Upper lobe of left lung (tissue), 6 donors: ENCODE measurements at regions not wholly inside any gene's neighbourhood (a gene's known extent, or its start where the extent isn't known, plus 50 kb on each side); places are given as distances from the start of the nearest gene placed in this dataset.

ENCODE experiments used
- ATAC-seq, 2 donors: fragments of 200-7000 bp; cut with Tn5 transposase; one replicate each; pipeline ENCODE4 v1.9.1; 2022; ENCODE audit warnings: mild to moderate bottlenecking in 2 of 2, moderate library complexity in 2 of 2; ENCODE audit not compliant: low FRiP score in 2 of 2
- DNase-seq, 2 donors: peaks; one replicate each; pipeline ENCODE4 v3.0.0-alpha.2; 2019 to 2020
- H3K27ac ChIP-seq, 4 donors: fragments of 200-600 bp; sonication (generic); one replicate each; pipeline ENCODE4 v1.5.1; 2016 to 2019
- H3K27me3 ChIP-seq, 4 donors: fragments of 200-600 bp; sonication (generic); one replicate each; pipeline ENCODE4 v1.5.1; 2017 to 2019
- H3K36me3 ChIP-seq, 4 donors: fragments of 200-600 bp; sonication (generic); one replicate each; pipeline ENCODE4 v1.5.1; 2016 to 2019
- H3K4me1 ChIP-seq, 4 donors: fragments of 200-600 bp; sonication (generic); one replicate each; pipeline ENCODE4 v1.5.1; 2018 to 2019
- H3K4me3 ChIP-seq, 4 donors: fragments of 200-600 bp; sonication (generic); one replicate each; pipeline ENCODE4 v1.5.1; 2017 to 2019; ENCODE audit warnings: mild to moderate bottlenecking in 2 of 4, moderate library complexity in 1 of 4
- H3K9me3 ChIP-seq, 4 donors: fragments of 200-600 bp; sonication (generic); one replicate each; pipeline ENCODE4 v1.5.1; 2018 to 2019
- CTCF ChIP-seq, 6 experiments: fragments of 450-650 bp in 4 of 6; fragments of 200-600 bp in 2 of 6; sonication (generic) in 2 of 6; IDR thresholded peaks; one replicate each; pipeline ENCODE4 v1.5.1; 2016 to 2019; ENCODE audit warnings: antibody characterized with exemption in 6 of 6
- EP300 ChIP-seq, 4 donors: sonication (generic); formaldehyde crosslinking; IDR thresholded peaks; one replicate each; pipeline ENCODE4 v1.5.1; 2017; ENCODE audit warnings: antibody characterized with exemption in 4 of 4, control low read depth in 2 of 4
- POLR2A ChIP-seq, 4 donors: fragments of 450-650 bp; IDR thresholded peaks; one replicate each; pipeline ENCODE4 v1.5.1; 2016 to 2017; ENCODE audit warnings: antibody characterized with exemption in 4 of 4, mild to moderate bottlenecking in 2 of 4
- POLR2AphosphoS5 ChIP-seq, 2 donors: sonication (generic); formaldehyde crosslinking; IDR thresholded peaks; one replicate each; pipeline ENCODE4 v1.5.1; 2017; ENCODE audit warnings: antibody characterized with exemption in 2 of 2
- WGBS, 2 donors: methylation state at CpG; one replicate each; pipeline ENCODE4 v1.1.5; 2017 to 2018; 5-methylcytosine and 5-hydroxymethylcytosine counted together
- donor health status: DM: no; HTN: no; CAD: no; lungs with moderate emphysema.
- donor health status: DM: no; HTN: yes; CAD: no; lungs with severe emphysema.

GRCh38 chr1:193537266-193538002, 351.0 kb upstream of the B3GALT2 start:
- peak in 1 of 2 donors; percentile 56 for ATAC-seq
- DNase-seq = no peak
- 46 to 55% methylated on average over 7 of the region's 7 CpGs for WGBS, 2 donors
- H3K27ac ChIP-seq = no peak overlapping the region
- H3K4me3 ChIP-seq = no peak overlapping the region
- TF ChIP-seq EP300 (IDR thresholded peaks at IDR 0.05) (no peak), POLR2A (IDR thresholded peaks at IDR 0.05) (no peak), CTCF (IDR thresholded peaks at IDR 0.05) (no peak), POLR2AphosphoS5 (IDR thresholded peaks at IDR 0.05) (no peak)
- no peaks in the 10 kb centered on the region for H3K36me3 ChIP-seq
- H3K9me3 ChIP-seq = no peaks in the 10 kb centered on the region
- H3K27me3 ChIP-seq = no peaks in the 10 kb centered on the region
- H3K4me1 ChIP-seq = no peaks in the 10 kb centered on the region

DNA sequence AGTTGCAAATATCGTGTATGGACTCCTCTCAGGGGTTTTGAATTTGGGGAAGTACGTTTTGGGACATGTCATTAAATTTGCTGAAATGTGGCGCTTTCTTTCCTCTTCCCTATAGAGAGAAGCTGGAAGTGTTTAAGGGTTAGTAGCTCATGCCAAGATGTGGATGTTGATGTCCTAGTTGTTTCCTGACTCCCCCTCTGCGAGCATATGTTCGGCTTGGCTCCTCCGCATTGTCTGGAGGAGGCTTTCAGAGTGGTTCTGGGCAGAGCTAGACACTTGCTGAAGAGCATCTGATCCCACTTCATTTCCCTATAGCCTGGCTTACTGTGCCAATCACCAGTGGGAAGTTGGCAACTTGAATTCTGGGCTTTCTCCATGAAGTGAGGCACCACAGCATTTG, 347.4 kb upstream of the B3GALT2 start:
- Histone ChIP-seq H3K9me3 (no peaks in the 10 kb centered on the region), H3K27ac (no peak overlapping the region), H3K4me1 (no peaks in the 10 kb centered on the region), H3K4me3 (no peak overlapping the region), H3K27me3 (no peaks in the 10 kb centered on the region), H3K36me3 (no peaks in the 10 kb centered on the region)
- no peak for DNase-seq
- TF ChIP-seq POLR2A (IDR thresholded peaks at IDR 0.05) (no peak), EP300 (IDR thresholded peaks at IDR 0.05) (no peak), POLR2AphosphoS5 (IDR thresholded peaks at IDR 0.05) (no peak), CTCF (IDR thresholded peaks at IDR 0.05) (no peak)
- whole genome bisulfite sequencing, 2 donors = 65 to 67% methylated on average over 6 of the region's 6 CpGs
- peak in 1 of 2 donors; percentile 29 for ATAC-seq

GRCh38 chr1:193525917-193526710, 339.7 kb upstream of the B3GALT2 start:
- ATAC-seq = no peak
- TF ChIP-seq POLR2A (IDR thresholded peaks at IDR 0.05) = no peak
- TF ChIP-seq EP300 (IDR thresholded peaks at IDR 0.05) = no peak
- no peak for TF ChIP-seq CTCF (IDR thresholded peaks at IDR 0.05)
- no peak for TF ChIP-seq POLR2AphosphoS5 (IDR thresholded peaks at IDR 0.05)
- no peaks in the 10 kb centered on the region for H3K27me3 ChIP-seq
- no peaks in the 10 kb centered on the region for H3K9me3 ChIP-seq
- H3K4me3 ChIP-seq = no peak overlapping the region
- H3K27ac ChIP-seq = no peak overlapping the region
- no peaks in the 10 kb centered on the region for H3K4me1 ChIP-seq
- 66 to 74% methylated on average over 3 of the region's 3 CpGs for WGBS, 2 donors
- DNase-seq = no peak
- no peaks in the 10 kb centered on the region for H3K36me3 ChIP-seq

DNA sequence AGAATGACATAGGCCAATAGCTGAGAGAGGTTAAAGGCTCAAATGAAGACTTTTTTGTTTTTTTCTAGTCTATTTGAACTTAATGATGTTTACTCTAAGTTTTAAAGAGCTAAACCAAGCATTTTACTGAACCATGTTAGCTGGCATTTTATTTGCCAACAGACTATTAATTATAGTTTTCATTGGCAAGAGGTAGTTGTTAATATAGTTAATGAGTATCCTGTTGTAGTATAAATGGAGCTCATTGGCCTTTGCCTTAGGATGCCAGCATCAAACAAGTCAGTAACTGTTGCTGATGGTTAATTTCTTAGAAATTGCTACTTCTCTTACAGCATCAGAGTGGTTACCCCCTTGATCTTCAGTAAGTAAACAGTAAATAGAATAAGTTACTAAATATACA, 339.0 kb upstream of the B3GALT2 start:
- no peaks in the 10 kb centered on the region for H3K36me3 ChIP-seq

More for the DNA sequence above, 339.0 kb upstream of the B3GALT2 start:
- no peak overlapping the region for H3K4me3 ChIP-seq
- no peaks in the 10 kb centered on the region for H3K27me3 ChIP-seq
- no peak for DNase-seq
- no peak for ATAC-seq
- H3K9me3 ChIP-seq = no peaks in the 10 kb centered on the region
- TF ChIP-seq CTCF (IDR thresholded peaks at IDR 0.05) = no peak
- no peak for TF ChIP-seq POLR2A (IDR thresholded peaks at IDR 0.05)
- no peak for TF ChIP-seq POLR2AphosphoS5 (IDR thresholded peaks at IDR 0.05)
- H3K27ac ChIP-seq = no peak overlapping the region
- H3K4me1 ChIP-seq = no peaks in the 10 kb centered on the region
